K562 (cell line): ENCODE measurements at regions not wholly inside any gene's neighbourhood (a gene's known extent, or its start where the extent isn't known, plus 50 kb on each side); places are given as distances from the start of the nearest gene placed in this dataset.
"Not testable (repeated sequence)": the region's sequence is repeated elsewhere in the genome, so short reads cannot be mapped to it uniquely, and the experiment has no call there.

Experiments used
- ATAC-seq: fragments of 200-7000 bp; cut with Tn5 transposase; 3 replicates; pipeline ENCODE4 v1.9.1; 2020; ENCODE audit warnings: moderate library complexity
- BruUV-seq: library from RNA; stranded (reverse); fragments of 400-500 nt; replicated peaks from 2 replicates; lab custom pipeline; 2021; lab: Mats Ljungman, UMichigan
- CTCF ChIA-PET: fragments of 300-600 bp; formaldehyde crosslinking; extraction: SDS; loops from one replicate; lab custom pipeline; 2021; ENCODE audit warnings: low intra/inter-chr PET ratio; lab: Yijun Ruan, JAX
- POLR2A ChIA-PET: fragments of 300-600, 350-650 bp; sonication (Branson Sonifier 250); formaldehyde crosslinking; extraction: SDS; loops from one replicate; lab custom pipeline; 2021; ENCODE audit warnings: antibody characterized with exemption, inconsistent platforms; lab: Yijun Ruan, JAX
- DNase-seq, 4 experiments: peaks; one replicate each; pipeline versions ENCODE4 v3.0.0 to v3.0.0-alpha.2; 2011 to 2018; ENCODE audit warnings: low spot score in 3 of 4, mixed read lengths in 3 of 4; ENCODE audit errors: extremely low read depth in 1 of 4
- FAIRE-seq: peaks from 2 replicates; lab custom pipeline; 2011; peaks lifted over from hg19 to GRCh38; lab: Jason Lieb, UNC
- H2AFZ ChIP-seq: 2 replicates; pipeline ENCODE4 v1.6.0; 2011; ENCODE audit warnings: low read depth, low read length, control low read depth, inconsistent platforms
- H3K27ac ChIP-seq: fragments of 200-600 bp; 3 replicates; pipeline ENCODE4 v1.8.0; 2011; ENCODE audit warnings: low read depth, mild to moderate bottlenecking, control low read depth, inconsistent platforms, low read length, moderate library complexity, mixed read lengths; ENCODE audit errors: extremely low read depth
- H3K27me3 ChIP-seq, 2 experiments: fragments of 300-600 bp in 1 of 2; 2 replicates in 1 of 2; 3 replicates in 1 of 2; pipeline versions ENCODE4 v1.6.0 to v1.8.0; 2011; ENCODE audit warnings: inconsistent platforms in 2 of 2, low read length in 2 of 2, mild to moderate bottlenecking in 1 of 2, mixed read lengths in 1 of 2, moderate library complexity in 1 of 2; ENCODE audit not compliant: control insufficient read depth in 2 of 2, insufficient read depth in 2 of 2
- H3K36me3 ChIP-seq: fragments of 300-600 bp; 3 replicates; pipeline ENCODE4 v1.8.0; 2011; ENCODE audit warnings: mild to moderate bottlenecking, low read length, inconsistent platforms; ENCODE audit not compliant: control insufficient read depth, insufficient read depth
- H3K4me1 ChIP-seq, 2 experiments: fragments of 200-600 bp in 1 of 2; replicated peaks in 1 of 2; 2 replicates in 1 of 2; 3 replicates in 1 of 2; pipeline versions ENCODE4 v1.5.1 to v1.8.0; 2011; ENCODE audit warnings: inconsistent platforms in 2 of 2, low read length in 2 of 2, mild to moderate bottlenecking in 1 of 2, mixed read lengths in 1 of 2, moderate library complexity in 1 of 2; ENCODE audit not compliant: control insufficient read depth in 2 of 2, insufficient read depth in 2 of 2
- H3K4me2 ChIP-seq: 2 replicates; pipeline ENCODE4 v1.6.1; 2011; ENCODE audit warnings: low read length, control low read depth, inconsistent platforms, mixed read lengths; ENCODE audit not compliant: insufficient read depth
- H3K4me3 ChIP-seq: fragments of 200-600 bp; sonication (generic), shearing (Covaris generic); 2 replicates; pipeline ENCODE4 v1.5.1; 2016; ENCODE audit warnings: control low read depth, inconsistent platforms
- H3K79me2 ChIP-seq: fragments of 200-600 bp; 3 replicates; pipeline ENCODE4 v1.8.0; 2011; ENCODE audit warnings: low read length, inconsistent platforms; ENCODE audit not compliant: control insufficient read depth, insufficient read depth
- H3K9ac ChIP-seq, 2 experiments: 2 replicates each; pipeline versions ENCODE4 v1.6.0 to v1.6.1; 2011; ENCODE audit warnings: low read depth in 2 of 2, low read length in 2 of 2, control low read depth in 1 of 2, inconsistent platforms in 1 of 2, mild to moderate bottlenecking in 1 of 2, mixed read lengths in 1 of 2; ENCODE audit not compliant: insufficient read depth in 1 of 2
- H3K9me1 ChIP-seq: one replicate; pipeline ENCODE4 v1.6.0; 2011; ENCODE audit warnings: inconsistent platforms, mild to moderate bottlenecking, low read length, moderate library complexity; ENCODE audit not compliant: control insufficient read depth, insufficient read depth
- H3K9me3 ChIP-seq: replicated peaks from 2 replicates; pipeline ENCODE4 v1.5.1; 2011; ENCODE audit warnings: low read depth, low read length, inconsistent platforms; ENCODE audit not compliant: control insufficient read depth, insufficient read depth
- H4K20me1 ChIP-seq: replicated peaks from 2 replicates; pipeline ENCODE4 v1.6.1; 2011; ENCODE audit warnings: low read length, inconsistent platforms, mixed read lengths; ENCODE audit not compliant: control insufficient read depth, insufficient read depth
- FIP1L1 ChIP-seq: fragments of 200-400 bp; formaldehyde crosslinking; IDR thresholded peaks from 2 replicates; pipeline ENCODE4 v1.6.1; 2018; ENCODE audit warnings: mild to moderate bottlenecking, low read depth, low read length; ENCODE audit not compliant: poor library complexity, severe bottlenecking
- GTF2E2 ChIP-seq: fragments of 200-800 bp; sonication (Bioruptor generic); IDR thresholded peaks from 2 replicates; pipeline ENCODE4 v1.6.1; 2016; ENCODE audit warnings: missing genetic modification characterization, missing compliant biosample characterization
- ZNF717 ChIP-seq: fragments of 250-450 bp; sonication (Bioruptor Pico); IDR thresholded peaks from 2 replicates; pipeline ENCODE4 v1.5.0; 2021
- WGBS: fragments of 100-300 bp; shearing (Covaris generic); methylation state at CpG from one replicate; pipeline ENCODE4 v1.1.6; 2016; ENCODE audit warnings: low coverage, mixed read lengths; ENCODE audit not compliant: insufficient coverage; ENCODE audit errors: missing lambda C conversion rate; 5-methylcytosine and 5-hydroxymethylcytosine counted together
- in situ Hi-C: fragments of 300-500 bp; cut with MboI; formaldehyde crosslinking; loops from 4 replicates; pipeline ENCODE4 v1.15.0; 2018; ENCODE audit warnings: inconsistent platforms, mixed read lengths
- intact Hi-C: fragments of 100-400 bp; cut with micrococcal nuclease; formaldehyde crosslinking; loops from 2 replicates; pipeline ENCODE4 v1.14.2; 2022
- TF ChIP-seq, protein P1 (sequence below): fragments of 450-650 bp; formaldehyde crosslinking; IDR thresholded peaks from 2 replicates; pipeline ENCODE4 v1.4.0; 2022; ENCODE audit warnings: mild to moderate bottlenecking, moderate library complexity

DNA sequence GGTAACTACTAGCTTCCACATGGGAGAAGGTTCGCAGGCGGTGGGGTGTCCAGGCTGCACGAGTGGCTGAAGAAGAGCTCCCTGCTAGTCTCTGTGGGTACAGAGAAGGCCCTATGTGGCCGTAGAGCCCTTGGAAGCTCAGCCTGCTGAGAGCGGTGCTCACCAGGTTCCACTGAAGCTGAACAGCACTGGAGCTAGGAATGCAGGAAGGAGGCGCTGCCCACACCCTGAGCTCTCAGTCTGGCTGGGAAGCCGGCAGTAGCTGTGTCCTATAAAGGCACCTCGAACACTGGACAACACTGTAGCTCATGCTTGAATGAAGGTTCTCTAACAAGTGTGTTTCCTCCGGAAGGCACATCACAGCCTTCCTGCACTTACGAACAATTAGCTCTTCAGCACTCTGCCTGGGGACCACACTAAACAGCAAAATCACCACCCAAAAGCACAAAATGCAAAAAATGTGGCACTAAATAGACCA, 64.6 kb downstream of the SOWAHC start:
- H3K36me3 ChIP-seq, POLR2A ChIA-PET, intact Hi-C loops, H3K9me3 ChIP-seq, CTCF ChIA-PET, in situ Hi-C loops, H3K4me1 ChIP-seq, H3K4me2 ChIP-seq, H4K20me1 ChIP-seq, H3K9ac ChIP-seq, H3K79me2 ChIP-seq, H3K9me1 ChIP-seq, DNase-seq, H2AFZ ChIP-seq, H3K27ac ChIP-seq, H3K4me3 ChIP-seq, BruUV-seq, ATAC-seq, FAIRE-seq: not testable (repeated sequence)
- WGBS, result 2% methylated on average over 10 of the region's 10 CpGs
- peaks cover 5 to 23% of the 10 kb centered on the region in 2 experiments; a peak in 3 of 5 replicates for H3K27me3 ChIP-seq

GRCh38 chr2:109679225-109679624, 65.1 kb downstream of the SOWAHC start:
- WGBS, result 0% methylated on average over 3 of the region's 3 CpGs
- TF ChIP-seq ZNF717 (CRISPR knock-in tag) (no peak), GTF2E2 (tag) (no peak), FIP1L1 (no peak)
- TF ChIP-seq, protein P1, sequence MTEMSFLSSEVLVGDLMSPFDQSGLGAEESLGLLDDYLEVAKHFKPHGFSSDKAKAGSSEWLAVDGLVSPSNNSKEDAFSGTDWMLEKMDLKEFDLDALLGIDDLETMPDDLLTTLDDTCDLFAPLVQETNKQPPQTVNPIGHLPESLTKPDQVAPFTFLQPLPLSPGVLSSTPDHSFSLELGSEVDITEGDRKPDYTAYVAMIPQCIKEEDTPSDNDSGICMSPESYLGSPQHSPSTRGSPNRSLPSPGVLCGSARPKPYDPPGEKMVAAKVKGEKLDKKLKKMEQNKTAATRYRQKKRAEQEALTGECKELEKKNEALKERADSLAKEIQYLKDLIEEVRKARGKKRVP, result no peak
- TF ChIP-seq, all 486 proteins: peak for 0
- no TSS peak for BruUV-seq
- Histone ChIP-seq H3K4me2 (no peak overlapping the region), H3K79me2 (no peaks in the 10 kb centered on the region), H3K27me3 (peaks cover 5 to 23% of the 10 kb centered on the region in 2 experiments; a peak in 3 of 5 replicates), H2AFZ (no peak overlapping the region), H4K20me1 (no peaks in the 10 kb centered on the region), H3K9me3 (no peaks in the 10 kb centered on the region), H3K9ac (no peak overlapping the region), H3K27ac (no peak overlapping the region), H3K4me3 (no peak overlapping the region), H3K4me1 (no peaks in the 10 kb centered on the region), H3K36me3 (no peaks in the 10 kb centered on the region), H3K9me1 (no peaks in the 10 kb centered on the region)
- intact Hi-C loops, result no loop called here
- DNase-seq (no peak), ATAC-seq (no peak), FAIRE-seq (no peak)
- ChIA-PET CTCF (no interaction called here), POLR2A (no interaction called here)
- in situ Hi-C loops, result no loop called here
